Renal cortical epithelial cell (primary cell): ENCODE measurements at regions not wholly inside any gene's neighbourhood (a gene's known extent, or its start where the extent isn't known, plus 50 kb on each side); places are given as distances from the start of the nearest gene placed in this dataset.

Source experiments
- DNase-seq: peaks from one replicate; pipeline ENCODE4 v3.0.0-alpha.2; 2011; ENCODE audit warnings: low read depth

DNA sequence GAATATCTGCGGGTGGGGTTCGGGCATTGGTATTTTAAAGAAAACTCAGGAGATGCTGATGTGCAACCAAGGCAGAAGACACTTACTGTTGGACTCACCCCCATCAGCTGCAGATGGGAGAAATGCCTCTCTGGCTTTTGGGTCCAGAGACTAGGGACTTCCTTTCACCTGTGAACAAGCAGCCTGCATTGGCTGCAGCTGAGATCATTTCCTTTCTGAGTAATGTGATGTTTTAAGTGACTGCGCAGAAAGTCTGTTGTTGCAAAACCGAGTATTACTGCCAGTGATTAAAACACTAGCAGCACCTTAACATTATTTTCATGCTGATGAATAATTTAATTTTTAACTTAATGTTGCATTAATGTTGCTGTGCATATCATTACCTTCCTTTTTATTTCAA lies 143.0 kb downstream of the TSN start:
- DNase-seq = peak; percentile 47

DNA sequence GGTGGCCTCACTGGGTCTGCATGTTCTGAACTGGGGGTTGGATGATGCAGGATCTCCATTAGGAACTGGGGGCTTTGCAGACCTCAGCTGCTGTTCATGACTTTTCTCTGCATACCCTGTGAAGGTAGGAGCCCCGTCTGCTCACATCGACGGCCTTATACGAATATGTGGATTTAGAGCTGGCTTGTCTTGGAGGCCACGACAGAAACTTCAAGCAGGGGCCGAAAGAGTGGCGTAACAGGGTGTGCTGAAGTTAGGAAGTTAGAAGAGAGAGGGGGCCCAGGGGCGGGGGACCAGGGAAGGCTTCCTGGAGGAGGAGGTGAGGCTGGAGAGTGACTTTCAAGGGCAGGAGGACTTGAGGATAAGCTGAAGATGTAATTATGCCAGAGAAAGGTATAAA lies 144.9 kb downstream of the TSN start:
- no peak for DNase-seq

DNA sequence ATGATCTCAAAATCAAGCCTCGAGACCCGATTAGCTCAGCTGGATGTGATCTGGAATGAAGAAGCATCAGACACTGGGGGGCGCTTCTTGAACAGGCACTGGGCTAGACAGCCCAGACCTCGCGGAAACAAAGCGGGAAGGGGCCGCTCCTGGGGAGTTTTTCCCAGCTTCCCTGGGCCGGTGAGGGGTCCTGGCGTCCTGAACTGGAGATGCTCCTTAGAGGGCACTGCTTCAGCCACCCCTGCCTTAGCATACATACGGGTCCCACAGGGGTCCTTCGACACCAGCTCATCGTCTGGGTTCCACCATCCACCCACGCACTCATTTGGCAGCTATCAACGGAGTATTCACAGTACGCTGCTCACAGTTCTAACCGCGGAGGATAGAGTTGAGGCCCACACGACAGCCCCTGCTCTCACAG lies 146.7 kb downstream of the TSN start:
- DNase-seq = no peak

DNA sequence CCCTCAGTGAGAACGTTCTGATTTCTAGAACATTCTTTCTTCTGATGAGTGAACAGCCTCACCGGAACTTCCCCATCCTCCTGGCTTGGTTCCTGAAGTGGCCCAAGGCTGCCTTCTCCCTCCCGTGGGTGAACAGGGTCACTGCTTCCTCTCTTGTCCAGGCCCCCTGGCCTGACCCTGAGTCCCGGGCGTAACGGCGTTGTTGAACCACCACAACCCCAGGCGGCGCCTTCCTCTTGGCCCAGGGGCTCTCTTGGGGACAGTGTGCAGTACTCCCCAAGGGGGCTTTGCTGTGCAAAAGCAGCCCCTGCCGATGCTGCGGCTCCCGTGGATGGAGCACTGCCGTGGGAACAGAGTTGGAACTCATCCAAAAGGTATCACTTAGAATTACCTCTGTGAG lies 147.2 kb downstream of the TSN start:
- no peak for DNase-seq

DNA sequence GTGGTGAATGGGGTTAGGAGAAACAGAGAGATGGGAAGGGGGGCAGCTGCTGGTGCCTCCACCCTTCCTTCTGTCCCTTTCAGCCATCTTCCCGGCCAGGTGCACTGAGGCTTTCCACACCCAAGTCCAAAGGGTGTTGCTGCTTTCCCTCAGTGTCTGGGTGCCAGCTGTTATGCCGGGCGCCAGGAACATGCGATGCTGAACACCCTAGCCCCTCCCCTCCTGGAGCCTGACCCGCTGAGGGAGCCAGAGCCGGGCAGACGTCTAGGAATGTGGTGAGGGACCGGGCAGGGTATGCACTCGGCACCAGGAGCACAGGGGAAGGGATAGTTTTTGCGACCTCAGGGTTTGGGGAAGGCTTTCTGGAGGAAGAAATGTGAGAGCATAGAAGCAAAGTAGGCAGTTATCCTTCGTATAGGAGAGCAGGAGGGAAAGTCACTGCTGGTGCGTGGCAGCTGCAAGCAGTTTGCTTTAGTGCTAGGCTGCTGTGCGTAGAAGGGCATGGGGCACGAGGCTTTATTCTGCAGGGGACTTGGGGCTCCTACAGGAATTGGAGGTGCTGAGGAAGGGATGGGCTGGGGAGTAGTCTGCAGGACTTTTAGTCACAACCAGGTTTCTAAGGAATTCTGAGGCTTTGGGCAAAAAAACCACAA lies 147.7 kb downstream of the TSN start:
- no peak for DNase-seq

DNA sequence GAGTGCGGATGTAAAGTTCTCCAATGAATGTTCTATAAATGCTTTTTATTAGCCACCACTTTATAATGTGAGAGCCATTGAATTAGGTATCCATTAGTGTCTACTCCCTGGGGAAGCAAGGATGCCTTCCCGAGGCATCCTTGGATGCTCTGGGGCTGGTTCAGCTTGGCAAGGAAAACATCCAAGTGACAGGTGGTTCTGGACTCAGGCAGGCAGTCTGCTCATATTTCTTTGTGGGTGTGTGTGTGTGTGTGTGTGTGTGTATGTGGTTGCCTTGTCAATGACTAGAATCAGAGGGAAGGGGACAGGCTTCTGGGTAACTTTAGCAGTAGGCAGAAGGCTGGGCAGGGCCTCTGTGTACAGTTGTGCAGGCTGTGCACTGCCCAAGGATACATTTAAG lies 149.2 kb downstream of the TSN start:
- no peak for DNase-seq

DNA sequence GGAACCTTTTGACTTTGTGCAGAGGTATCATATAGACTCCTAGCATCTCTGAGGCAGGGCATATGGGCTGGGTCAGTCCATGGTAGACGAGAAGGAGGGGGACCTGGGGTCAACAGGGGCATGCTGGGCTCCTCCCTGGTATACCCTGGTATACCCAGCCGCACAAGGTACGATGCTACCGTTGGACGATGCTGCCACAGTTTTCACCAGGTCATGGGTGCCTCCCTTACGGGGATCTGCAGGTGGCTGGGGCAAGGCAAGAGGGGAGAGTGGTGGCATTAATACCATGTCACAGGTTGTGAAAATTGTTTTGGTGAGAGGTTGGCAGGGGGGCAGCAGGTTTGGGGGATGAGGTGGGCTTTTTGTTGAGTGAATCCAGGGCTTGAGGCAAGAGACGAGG lies 149.8 kb downstream of the TSN start:
- no peak for DNase-seq

DNA sequence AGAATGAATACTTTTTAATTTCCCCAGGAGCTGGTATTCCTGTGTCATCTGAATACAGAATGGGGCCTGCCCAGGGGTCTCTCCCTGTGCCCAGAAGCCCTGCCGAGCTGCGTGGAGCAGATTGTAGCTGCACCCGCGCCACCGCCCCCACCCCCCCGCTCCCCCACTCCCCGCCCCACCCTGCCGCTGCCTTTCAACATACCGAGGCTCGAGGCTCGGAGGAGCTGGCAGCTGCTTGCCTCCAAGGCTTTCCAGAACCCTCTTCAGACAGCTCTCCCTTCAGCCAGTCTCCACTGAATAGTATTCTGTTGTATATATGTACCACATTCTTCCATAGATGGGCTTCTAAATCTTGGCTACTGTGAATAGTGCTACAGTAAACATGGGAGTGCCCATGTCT lies 150.7 kb downstream of the TSN start:
- no peak for DNase-seq

DNA sequence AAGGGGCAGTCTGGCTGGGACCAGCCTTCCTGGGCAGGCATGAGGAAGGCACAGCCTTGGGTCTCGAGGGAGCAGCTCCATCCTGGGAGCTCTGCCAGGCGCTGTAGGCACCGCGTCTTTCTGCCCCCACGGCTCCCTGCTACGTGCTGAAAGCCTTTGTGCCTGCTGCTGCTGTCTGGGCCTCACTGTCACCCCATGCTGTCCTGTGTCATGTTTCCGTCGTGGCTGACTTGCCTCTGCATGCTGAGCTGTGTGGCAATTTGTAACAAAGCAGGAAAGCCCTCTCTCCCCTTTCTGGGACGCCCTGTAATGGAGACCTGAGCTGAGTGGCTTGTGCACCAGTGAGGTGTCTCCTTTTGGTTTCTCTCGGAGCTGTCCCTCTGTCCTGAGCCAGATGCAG lies 152.5 kb downstream of the TSN start:
- DNase-seq = no peak

DNA sequence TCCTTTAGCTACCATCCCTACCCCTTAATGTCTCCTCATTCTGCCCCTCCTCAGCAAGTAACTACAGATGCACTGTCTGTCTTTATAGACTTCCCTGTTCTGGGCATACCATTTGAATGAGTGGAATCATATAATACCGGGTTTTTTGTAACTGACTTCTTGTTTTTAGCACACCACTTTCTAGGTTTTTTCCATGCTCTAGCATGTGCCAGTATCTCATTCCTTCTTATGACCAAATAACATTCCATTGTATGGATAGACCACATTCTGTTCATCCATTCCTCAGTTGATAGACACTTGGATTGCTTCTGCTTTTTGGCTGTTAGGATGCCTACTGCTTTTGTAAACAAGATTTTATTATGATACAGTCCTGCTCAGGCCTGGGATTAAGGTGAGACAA lies 154.7 kb downstream of the TSN start:
- DNase-seq = no peak

DNA sequence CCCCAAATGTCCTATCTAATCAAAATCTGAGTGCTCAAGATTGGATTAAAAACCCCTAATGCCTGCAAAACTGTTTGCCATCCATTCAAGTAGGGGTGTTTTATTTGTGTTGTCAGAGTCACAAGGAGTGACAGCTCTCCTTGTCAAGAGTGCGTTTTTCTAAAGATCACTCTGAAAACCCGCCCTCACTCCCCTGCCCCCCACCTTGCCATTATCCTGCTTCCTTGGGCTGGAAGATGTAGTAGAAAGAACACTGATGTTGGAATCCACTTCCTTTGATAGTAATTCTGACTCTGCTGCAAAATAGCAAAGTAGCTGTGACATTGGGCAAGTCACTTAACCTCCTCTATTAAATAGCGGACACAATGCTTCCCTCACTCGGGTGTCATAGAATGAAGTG lies 155.6 kb downstream of the TSN start:
- DNase-seq = no peak

DNA sequence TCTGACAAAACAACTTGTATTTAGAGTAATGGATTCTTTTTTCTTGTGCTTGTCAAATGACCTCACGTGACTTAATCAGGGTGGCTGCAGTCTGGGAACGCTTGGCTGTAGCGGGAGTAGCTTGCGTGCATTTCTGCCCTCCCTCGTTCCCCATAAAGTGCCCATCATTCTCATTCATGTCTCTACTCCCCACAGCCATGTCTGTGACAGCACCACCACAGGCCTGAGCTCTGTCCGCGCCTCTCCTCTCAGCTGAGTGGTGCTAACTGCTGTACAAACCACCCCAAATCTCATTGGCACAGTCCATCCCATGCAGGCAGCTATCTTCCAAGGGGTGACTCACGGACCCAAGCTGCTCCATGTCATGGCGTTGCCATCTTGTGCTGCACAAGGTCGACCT lies 161.7 kb downstream of the TSN start:
- no peak for DNase-seq

DNA sequence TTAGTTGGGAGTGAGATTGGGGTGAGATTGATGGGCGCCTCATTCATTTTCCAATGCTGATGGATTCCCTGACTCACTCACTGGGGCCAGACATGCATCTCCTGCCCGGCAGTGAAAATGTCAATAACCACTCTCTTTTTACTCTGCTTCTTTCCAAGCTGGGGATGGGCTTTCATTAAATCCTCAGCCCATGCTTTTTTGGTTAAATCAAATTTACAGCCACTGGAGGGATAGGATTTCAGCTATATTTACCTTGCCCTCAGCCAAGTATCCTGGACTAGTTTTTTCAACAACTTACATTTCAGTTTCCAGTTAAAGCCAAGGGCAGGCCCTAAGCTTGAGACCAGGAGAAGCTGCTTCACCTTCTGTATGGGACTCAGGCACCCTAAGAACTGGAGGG lies 162.8 kb downstream of the TSN start:
- no peak for DNase-seq

DNA sequence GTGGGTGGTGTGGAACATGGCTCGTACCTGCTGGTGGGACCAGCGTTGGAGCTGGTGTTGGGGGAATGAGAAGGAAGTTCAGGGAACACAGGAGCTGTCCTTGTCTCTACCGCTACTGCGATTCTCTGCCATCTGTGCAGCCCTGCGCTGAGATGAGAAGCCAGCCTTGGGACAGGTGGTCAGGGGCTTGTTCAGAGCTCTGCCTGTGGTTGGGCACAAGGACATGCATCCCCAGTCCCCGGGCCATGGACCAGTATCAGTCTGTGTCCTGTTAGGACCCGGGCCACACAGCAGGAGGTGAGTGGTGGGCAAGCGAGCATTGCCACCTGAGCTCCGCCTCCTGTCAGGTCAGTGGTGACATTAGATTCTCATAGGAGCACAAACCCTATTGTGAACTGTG lies 164.4 kb downstream of the TSN start:
- no peak for DNase-seq

DNA sequence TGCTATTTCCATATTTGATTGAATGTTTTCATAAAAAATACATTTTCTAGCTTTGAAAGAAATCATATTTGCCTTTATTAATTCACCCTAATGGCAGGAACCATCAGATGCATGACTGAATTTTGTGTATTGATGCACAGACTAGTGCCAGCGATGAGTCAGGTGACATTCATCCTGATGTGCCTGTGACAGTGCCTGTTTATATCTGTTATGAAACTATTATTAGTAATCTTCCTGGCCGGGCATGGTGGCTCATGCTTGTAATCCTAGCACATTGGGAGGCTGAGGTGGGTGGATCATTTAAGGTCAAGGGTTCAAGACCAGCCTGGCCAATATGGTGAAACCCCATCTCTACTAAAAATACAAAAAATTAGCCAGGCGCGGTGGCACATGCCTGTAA lies 170.0 kb downstream of the TSN start:
- DNase-seq = no peak

DNA sequence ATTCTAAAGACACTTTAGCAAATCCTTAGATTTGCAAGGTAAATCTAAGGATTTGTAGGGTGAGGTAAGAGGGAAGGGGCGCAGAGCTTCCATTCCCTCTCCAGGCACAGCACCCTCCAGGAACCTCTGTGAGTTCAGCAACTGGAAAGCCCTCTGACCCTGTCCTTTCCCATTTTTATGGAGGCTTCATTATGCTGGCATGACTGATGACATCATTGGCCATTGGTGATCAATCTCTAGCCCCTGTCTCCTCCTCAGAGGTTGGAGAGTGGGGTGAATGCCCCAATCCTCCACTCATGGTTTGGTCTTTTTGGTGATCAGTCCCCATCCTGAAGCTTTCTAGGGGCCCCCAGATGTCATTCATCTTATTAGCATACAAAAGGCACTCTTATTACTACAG lies 187.8 kb downstream of the TSN start:
- DNase-seq = no peak

DNA sequence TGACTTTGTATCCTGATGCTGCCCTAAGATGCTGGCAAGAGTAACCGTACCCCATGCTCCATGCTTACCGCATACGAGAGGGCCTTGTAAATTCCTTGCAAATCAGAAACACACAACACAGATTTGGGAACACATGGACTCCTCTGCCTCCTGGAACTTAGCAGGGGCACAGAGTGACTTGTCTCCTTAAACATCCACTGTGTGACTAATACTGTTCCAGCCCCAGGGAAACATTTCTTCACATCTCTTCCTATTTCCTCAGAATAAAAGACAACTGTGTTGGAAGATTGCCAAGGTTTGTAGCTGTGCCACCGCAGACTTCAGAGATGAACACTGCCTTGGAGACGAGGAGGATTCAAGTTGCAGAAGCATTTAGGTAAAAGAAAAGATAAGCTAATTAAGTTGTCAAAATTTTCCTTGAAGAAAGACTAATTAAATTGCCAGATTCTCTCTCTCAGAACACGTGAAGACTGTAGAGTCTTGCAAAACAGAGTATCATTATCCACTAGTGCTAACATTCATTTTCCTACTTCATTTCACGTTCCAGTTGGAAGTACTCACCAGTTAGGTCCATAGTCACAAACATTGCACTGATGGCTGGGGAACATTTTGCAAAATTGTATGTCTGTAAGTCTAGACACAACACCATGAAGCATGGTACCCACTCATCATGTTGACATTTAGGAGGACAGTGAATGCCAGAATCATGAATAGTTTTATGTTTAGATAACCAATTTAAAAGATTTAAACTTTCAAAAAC lies 188.8 kb downstream of the TSN start:
- peak; percentile 79 for DNase-seq

DNA sequence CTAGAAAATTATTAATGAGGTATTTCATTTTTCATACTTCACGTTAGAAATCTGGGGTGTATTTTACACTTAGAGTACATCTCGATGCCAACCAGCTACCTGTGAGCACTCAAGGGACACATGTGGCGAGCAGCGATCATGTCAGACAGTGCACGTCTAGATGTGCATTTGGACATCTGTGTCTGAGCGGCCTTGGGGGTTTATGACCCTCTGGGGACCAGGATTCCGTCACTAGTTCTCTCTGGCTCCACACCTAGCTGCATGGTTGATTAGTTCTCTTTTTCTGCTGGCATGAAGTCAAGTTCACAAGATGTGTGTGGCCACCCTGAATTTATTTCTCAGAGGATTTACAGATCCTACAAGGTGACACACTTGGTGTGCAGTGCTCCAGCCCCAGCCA lies 192.2 kb downstream of the TSN start:
- DNase-seq = no peak

DNA sequence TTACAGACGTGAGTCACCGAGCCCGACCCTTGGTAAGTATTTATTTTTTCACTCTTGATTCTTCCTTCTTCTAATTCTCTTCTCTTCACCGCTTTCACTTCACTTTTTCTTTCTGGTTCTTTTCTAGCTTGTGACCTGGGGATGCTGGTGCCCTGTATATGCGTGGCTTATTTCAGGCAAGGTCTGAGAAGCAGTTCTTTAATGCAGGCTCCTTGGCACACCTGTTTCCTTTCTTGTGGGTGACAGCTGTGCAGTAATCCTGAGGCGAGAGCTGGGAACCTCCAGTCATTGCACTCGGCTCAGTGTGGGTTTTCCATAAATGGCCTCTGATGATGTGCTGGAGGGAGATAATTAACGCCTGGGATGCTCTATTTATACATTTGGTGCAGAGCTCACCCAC lies 193.8 kb downstream of the TSN start:
- DNase-seq = no peak

DNA sequence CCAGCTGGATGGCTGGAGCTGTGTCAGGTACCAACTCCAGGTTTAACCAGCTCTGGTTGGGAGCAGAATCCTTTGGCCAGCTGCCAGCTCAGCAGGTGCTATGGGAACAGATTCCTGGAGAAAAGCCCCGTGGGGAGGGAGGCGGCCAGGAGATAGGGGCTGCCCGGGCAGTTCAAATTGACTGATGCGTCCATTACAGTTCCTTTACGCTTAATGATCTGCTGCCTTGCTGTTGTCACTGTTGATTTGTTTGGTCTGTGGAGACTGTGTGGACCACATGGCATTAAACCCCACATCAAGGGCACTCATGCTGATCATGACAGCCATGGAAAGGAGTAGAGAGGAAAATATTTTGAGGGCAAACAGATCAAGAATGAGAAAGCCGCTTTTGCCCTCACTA lies 200.0 kb downstream of the TSN start:
- peak; percentile 32 for DNase-seq

DNA sequence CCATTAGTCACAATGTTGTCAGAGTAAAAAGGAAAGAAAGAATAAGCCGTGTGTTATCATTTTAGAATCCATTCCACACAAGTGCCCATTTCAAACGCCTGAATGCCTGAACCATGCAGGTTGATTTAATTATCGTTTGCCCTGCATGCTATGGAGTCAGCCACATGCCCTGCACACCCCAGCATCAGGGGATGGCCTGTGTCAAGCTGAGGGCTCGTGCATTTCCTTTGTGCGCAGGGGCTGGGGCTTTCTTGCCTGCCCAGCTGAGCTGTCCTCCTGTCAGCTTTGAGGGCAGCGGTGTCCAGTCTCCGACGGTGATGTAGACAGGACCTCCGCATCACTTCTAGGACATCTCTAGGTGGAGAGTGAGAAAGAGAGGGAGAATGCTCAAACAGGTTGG lies 200.4 kb downstream of the TSN start:
- no peak for DNase-seq

DNA sequence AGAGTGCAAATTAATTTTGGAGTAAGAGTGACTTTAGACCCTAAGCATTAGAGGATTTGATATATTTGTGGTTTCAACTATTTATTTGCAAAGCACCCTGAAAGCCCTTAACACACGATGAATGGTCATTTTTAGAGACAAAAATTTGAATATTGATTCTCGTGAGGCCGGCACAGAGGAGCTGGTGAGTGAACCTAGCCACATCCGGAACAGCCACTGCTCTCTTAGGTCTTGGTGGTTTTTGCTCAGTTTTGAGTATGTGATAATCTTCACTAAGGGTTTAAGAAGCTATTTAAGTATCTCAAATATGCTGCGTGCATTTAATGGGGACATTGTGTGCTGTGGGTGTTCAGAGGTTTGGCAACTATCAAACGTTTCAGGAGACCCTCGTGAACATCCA lies 204.8 kb downstream of the TSN start:
- DNase-seq = no peak

DNA sequence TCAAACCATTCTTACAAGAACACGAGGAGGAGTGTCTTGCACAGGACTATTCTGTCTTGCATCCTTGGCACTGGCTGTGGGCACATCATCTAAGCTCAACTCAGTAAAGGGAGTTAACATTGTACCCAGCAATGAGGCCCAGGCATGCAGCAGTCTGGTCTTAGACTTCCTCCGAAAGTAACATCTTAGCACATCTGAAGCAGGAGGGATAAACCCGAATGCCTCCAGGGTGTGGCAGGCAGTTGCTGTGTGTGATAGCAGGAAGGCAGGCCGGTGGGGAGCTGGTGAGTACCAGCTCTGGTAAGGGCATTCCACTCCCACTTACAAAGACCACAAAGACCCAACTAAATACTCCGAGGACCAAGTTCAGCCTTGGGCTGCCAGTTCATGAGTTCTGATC lies 206.3 kb downstream of the TSN start:
- no peak for DNase-seq

DNA sequence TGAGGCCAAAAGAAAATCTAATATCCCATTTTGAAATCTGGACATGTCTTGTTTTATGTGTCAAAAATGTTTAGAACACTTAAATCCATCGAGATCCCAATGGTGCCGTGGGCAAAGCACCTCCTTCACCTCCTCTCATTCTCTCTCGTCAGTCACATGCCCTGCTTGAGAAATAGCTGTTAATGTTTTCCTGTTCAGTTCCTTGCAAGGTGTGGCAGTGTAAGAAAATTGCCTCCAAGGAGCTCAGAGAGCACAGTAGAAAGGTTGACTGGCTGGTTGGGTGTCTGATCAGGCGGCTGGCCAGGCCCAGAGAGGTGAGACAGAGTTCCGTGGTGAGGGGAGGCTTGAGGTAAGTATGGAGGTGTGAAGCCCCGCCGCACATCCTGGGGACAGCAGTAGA lies 210.2 kb downstream of the TSN start:
- DNase-seq = peak; percentile 43
